Peyer's patch (tissue), 4 donors: ENCODE measurements at regions not wholly inside any gene's neighbourhood (a gene's known extent, or its start where the extent isn't known, plus 50 kb on each side); places are given as distances from the start of the nearest gene placed in this dataset.
"Not testable (repeated sequence)": the region's sequence is repeated elsewhere in the genome, so short reads cannot be mapped to it uniquely, and the experiment has no call there.

ENCODE experiments used
- DNase-seq, 3 donors: peaks; one replicate each; pipeline ENCODE4 v3.0.0-alpha.2; 2017 to 2019
- H3K27ac ChIP-seq, 4 donors: fragments of 200-600 bp; sonication (generic); one replicate each; pipeline ENCODE4 v1.5.1; 2016 to 2019
- H3K27me3 ChIP-seq, 2 donors: fragments of 200-600 bp; sonication (generic); one replicate each; pipeline ENCODE4 v1.5.1; 2019
- H3K36me3 ChIP-seq, 3 donors: fragments of 200-600 bp; sonication (generic); one replicate each; pipeline ENCODE4 v1.5.1; 2016 to 2019
- H3K4me1 ChIP-seq, 4 donors: fragments of 200-600 bp; sonication (generic); one replicate each; pipeline ENCODE4 v1.5.1; 2016 to 2019
- H3K4me3 ChIP-seq, 4 donors: fragments of 200-600 bp; sonication (generic); 1 replicate in 3 of 4; 2 replicates in 1 of 4; pipeline ENCODE4 v1.5.1; 2016 to 2019; ENCODE audit warnings: mild to moderate bottlenecking in 1 of 4
- H3K9me3 ChIP-seq, 4 donors: fragments of 200-600 bp; sonication (generic); one replicate each; pipeline ENCODE4 v1.5.1; 2016 to 2019; ENCODE audit warnings: mild to moderate bottlenecking in 1 of 4
- CTCF ChIP-seq, 6 experiments: fragments of 450-650 bp in 4 of 6; fragments of 200-600 bp in 2 of 6; sonication (generic) in 1 of 6; IDR thresholded peaks; one replicate each; pipeline ENCODE4 v1.5.1; 2017 to 2019; ENCODE audit warnings: antibody characterized with exemption in 6 of 6, mild to moderate bottlenecking in 3 of 6, moderate library complexity in 1 of 6
- POLR2A ChIP-seq, 2 donors: fragments of 450-650 bp; IDR thresholded peaks; one replicate each; pipeline ENCODE4 v1.5.1; 2017; ENCODE audit warnings: antibody characterized with exemption in 2 of 2, mild to moderate bottlenecking in 2 of 2, moderate library complexity in 2 of 2

GRCh38 chr17:54368906-54369305 lies 531.7 kb upstream of the TOM1L1 start:
- Histone ChIP-seq H3K27ac (no peak overlapping the region), H3K9me3 (no peaks in the 10 kb centered on the region), H3K27me3 (peaks cover 0 to 6% of the 10 kb centered on the region in 2 donors), H3K36me3 (no peaks in the 10 kb centered on the region), H3K4me1 (no peaks in the 10 kb centered on the region), H3K4me3 (no peak overlapping the region)
- DNase-seq = no peak
- no peak for TF ChIP-seq CTCF (IDR thresholded peaks at IDR 0.05)
- TF ChIP-seq POLR2A (IDR thresholded peaks at IDR 0.05) = no peak

- H3K4me3 ChIP-seq = no peak overlapping the region
- no peak for DNase-seq
- H3K27me3 ChIP-seq = peaks cover 0 to 6% of the 10 kb centered on the region in 2 donors
- H3K4me1 ChIP-seq = no peaks in the 10 kb centered on the region
- no peak overlapping the region for H3K27ac ChIP-seq
- H3K36me3 ChIP-seq = no peaks in the 10 kb centered on the region
- TF ChIP-seq CTCF (IDR thresholded peaks at IDR 0.05) (no peak), POLR2A (IDR thresholded peaks at IDR 0.05) (no peak)
- H3K9me3 ChIP-seq = no peaks in the 10 kb centered on the region
Measured at GRCh38 chr17:54372069-54372749, 528.4 kb upstream of the TOM1L1 start.

GRCh38 chr17:54373970-54374369 lies 526.7 kb upstream of the TOM1L1 start:
- H3K27ac ChIP-seq = no peak overlapping the region
- H3K9me3 ChIP-seq = no peaks in the 10 kb centered on the region
- H3K4me3 ChIP-seq = no peak overlapping the region
- no peaks in the 10 kb centered on the region for H3K4me1 ChIP-seq
- TF ChIP-seq POLR2A (IDR thresholded peaks at IDR 0.05) = no peak
- no peak for TF ChIP-seq CTCF (IDR thresholded peaks at IDR 0.05)
- no peaks in the 10 kb centered on the region for H3K36me3 ChIP-seq
- no peak for DNase-seq
- no peaks in the 10 kb centered on the region for H3K27me3 ChIP-seq

- not testable (repeated sequence) for H3K4me3 ChIP-seq, H3K4me1 ChIP-seq, H3K9me3 ChIP-seq, DNase-seq, H3K27me3 ChIP-seq, H3K27ac ChIP-seq, H3K36me3 ChIP-seq
Measured at GRCh38 chr17:54376409-54376808, 524.2 kb upstream of the TOM1L1 start.

- TF ChIP-seq POLR2A (IDR thresholded peaks at IDR 0.05) = no peak
- TF ChIP-seq CTCF (IDR thresholded peaks at IDR 0.05) = no peak
- no peak overlapping the region for H3K27ac ChIP-seq
- H3K4me1 ChIP-seq = no peaks in the 10 kb centered on the region
- no peaks in the 10 kb centered on the region for H3K27me3 ChIP-seq
- DNase-seq = no peak
- no peak overlapping the region for H3K4me3 ChIP-seq
- H3K9me3 ChIP-seq = no peaks in the 10 kb centered on the region
- no peaks in the 10 kb centered on the region for H3K36me3 ChIP-seq
Measured at GRCh38 chr17:54381482-54381881, 519.2 kb upstream of the TOM1L1 start.

GRCh38 chr17:54404259-54404658 lies 496.4 kb upstream of the TOM1L1 start:
- Histone ChIP-seq H3K27ac (no peak overlapping the region), H3K36me3 (no peaks in the 10 kb centered on the region), H3K4me1 (no peaks in the 10 kb centered on the region), H3K4me3 (no peak overlapping the region), H3K9me3 (no peaks in the 10 kb centered on the region), H3K27me3 (no peaks in the 10 kb centered on the region)
- TF ChIP-seq CTCF (IDR thresholded peaks at IDR 0.05) = no peak
- TF ChIP-seq POLR2A (IDR thresholded peaks at IDR 0.05) = no peak
- DNase-seq = no peak
